ENCODE measurements at regions not wholly inside any gene's neighbourhood (a gene's known extent, or its start where the extent isn't known, plus 50 kb on each side); places are given as distances from the start of the nearest gene placed in this dataset.

GRCh38 chr5:71892641-71893365, 173.7 kb downstream of the CARTPT start:
- TF ChIP-seq CTCF (IDR thresholded peaks at IDR 0.05) (no peak), POLR2A (IDR thresholded peaks at IDR 0.05) (no peak)
